Prostate gland (tissue), 2 donors: ENCODE measurements at regions not wholly inside any gene's neighbourhood (a gene's known extent, or its start where the extent isn't known, plus 50 kb on each side); places are given as distances from the start of the nearest gene placed in this dataset.

Source experiments
- DNase-seq: peaks from one replicate; pipeline ENCODE4 v3.0.0-alpha.2; 2019; ENCODE audit warnings: low spot score
- H3K27ac ChIP-seq, 2 donors: fragments of 200-600 bp; sonication (generic); 2 replicates each; pipeline ENCODE4 v1.5.1; 2017 to 2019
- H3K27me3 ChIP-seq: fragments of 200-600 bp; sonication (generic); replicated peaks from 2 replicates; pipeline ENCODE4 v1.5.1; 2019; ENCODE audit not compliant: insufficient read depth
- H3K36me3 ChIP-seq, 2 donors: fragments of 200-600 bp; sonication (generic); 1 replicate in 1 of 2; 2 replicates in 1 of 2; pipeline versions ENCODE4 v1.5.1 to v1.8.1; 2017 to 2019
- H3K4me1 ChIP-seq: fragments of 200-600 bp; sonication (generic); replicated peaks from 2 replicates; pipeline ENCODE4 v1.5.1; 2019
- H3K4me3 ChIP-seq, 2 donors: fragments of 200-600 bp; sonication (generic); 2 replicates each; pipeline ENCODE4 v1.5.1; 2017 to 2019
- H3K9me3 ChIP-seq: fragments of 200-600 bp; sonication (generic); 2 replicates; pipeline ENCODE4 v1.5.1; 2017
- POLR2A ChIP-seq: fragments of 450-650 bp; IDR thresholded peaks from one replicate; pipeline ENCODE4 v1.6.1; 2016; ENCODE audit warnings: antibody characterized with exemption, mild to moderate bottlenecking
- POLR2AphosphoS5 ChIP-seq: sonication (generic); formaldehyde crosslinking; IDR thresholded peaks from one replicate; pipeline ENCODE4 v1.6.1; 2017; ENCODE audit warnings: antibody characterized with exemption
- WGBS: methylation state at CpG from one replicate; pipeline ENCODE4 v1.1.5; 2018; 5-methylcytosine and 5-hydroxymethylcytosine counted together
- intact Hi-C: fragments of 100-400 bp; cut with DNase I; formaldehyde crosslinking; loops from one replicate; pipeline ENCODE4 v1.14.2; 2022
- TF ChIP-seq, protein P1 (sequence below), 4 experiments: fragments of 200-600 bp in 2 of 4; fragments of 450-650 bp in 2 of 4; sonication (generic) in 2 of 4; IDR thresholded peaks; 1 replicate in 3 of 4; 2 replicates in 1 of 4; pipeline ENCODE4 v1.5.1; 2016 to 2019; ENCODE audit warnings: antibody characterized with exemption in 4 of 4, mild to moderate bottlenecking in 2 of 4, moderate library complexity in 2 of 4

GRCh38 chr18:29307982-29308381 is 1131.1 kb upstream of the CDH2 start:
- Histone ChIP-seq H3K36me3 (no peaks in the 10 kb centered on the region), H3K9me3 (no peaks in the 10 kb centered on the region), H3K27ac (no peak overlapping the region), H3K27me3 (no peaks in the 10 kb centered on the region), H3K4me1 (no peaks in the 10 kb centered on the region), H3K4me3 (no peak overlapping the region)
- intact Hi-C loops, result no loop called here
- WGBS, result 30% methylated on average over 1 of the region's 1 CpG
- TF ChIP-seq POLR2A (no peak), POLR2AphosphoS5 (no peak)
- DNase-seq, result no peak

DNA sequence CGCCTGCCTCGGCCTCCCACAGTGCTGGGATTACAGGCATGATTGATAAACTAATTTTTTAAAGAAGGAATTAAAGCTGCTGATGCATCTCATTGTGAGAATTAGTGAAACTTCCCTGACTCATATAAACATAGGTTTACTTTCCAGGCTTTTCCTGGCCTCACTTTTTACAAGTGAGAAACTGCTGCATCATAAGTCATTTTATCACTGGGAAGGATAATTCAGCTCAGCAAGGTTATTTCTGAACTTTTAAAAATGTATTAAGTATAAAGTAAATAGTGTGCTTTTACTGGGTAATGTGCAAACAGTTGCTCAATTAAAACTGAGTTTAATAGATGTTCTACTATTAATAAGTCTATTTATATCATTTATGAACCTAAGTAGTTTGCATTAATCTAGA is 1130.3 kb upstream of the CDH2 start:
- 85% methylated on average over 2 of the region's 2 CpGs for WGBS
- intact Hi-C loops, result no loop called here
- Histone ChIP-seq H3K4me3 (no peak overlapping the region), H3K9me3 (no peaks in the 10 kb centered on the region), H3K36me3 (no peaks in the 10 kb centered on the region), H3K27me3 (no peaks in the 10 kb centered on the region), H3K4me1 (no peaks in the 10 kb centered on the region), H3K27ac (no peak overlapping the region)
- TF ChIP-seq POLR2A (no peak), POLR2AphosphoS5 (no peak)
- TF ChIP-seq, protein P1, sequence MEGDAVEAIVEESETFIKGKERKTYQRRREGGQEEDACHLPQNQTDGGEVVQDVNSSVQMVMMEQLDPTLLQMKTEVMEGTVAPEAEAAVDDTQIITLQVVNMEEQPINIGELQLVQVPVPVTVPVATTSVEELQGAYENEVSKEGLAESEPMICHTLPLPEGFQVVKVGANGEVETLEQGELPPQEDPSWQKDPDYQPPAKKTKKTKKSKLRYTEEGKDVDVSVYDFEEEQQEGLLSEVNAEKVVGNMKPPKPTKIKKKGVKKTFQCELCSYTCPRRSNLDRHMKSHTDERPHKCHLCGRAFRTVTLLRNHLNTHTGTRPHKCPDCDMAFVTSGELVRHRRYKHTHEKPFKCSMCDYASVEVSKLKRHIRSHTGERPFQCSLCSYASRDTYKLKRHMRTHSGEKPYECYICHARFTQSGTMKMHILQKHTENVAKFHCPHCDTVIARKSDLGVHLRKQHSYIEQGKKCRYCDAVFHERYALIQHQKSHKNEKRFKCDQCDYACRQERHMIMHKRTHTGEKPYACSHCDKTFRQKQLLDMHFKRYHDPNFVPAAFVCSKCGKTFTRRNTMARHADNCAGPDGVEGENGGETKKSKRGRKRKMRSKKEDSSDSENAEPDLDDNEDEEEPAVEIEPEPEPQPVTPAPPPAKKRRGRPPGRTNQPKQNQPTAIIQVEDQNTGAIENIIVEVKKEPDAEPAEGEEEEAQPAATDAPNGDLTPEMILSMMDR (IDR thresholded peaks at IDR 0.05), result no peak
- DNase-seq, result no peak

DNA sequence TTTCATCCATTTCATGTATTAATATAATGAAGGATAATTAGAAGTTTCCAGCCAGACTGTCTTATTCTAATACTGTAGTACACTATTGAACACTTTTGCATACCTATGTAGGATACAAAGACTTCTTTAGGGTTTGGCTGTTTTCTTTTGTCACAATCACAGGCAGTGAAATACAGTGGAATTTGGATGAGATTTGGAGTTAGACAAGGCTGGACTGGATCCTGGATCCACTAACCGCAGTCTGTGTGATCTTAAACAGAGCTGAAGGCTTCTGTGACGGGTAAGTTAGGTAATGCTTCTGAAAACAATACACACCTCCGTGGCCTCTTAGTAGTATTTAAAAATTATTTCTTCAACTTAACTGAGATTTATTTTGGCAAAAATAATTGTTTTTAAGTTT is 1128.6 kb upstream of the CDH2 start:
- TF ChIP-seq, protein P1 (IDR thresholded peaks at IDR 0.05), result no peak
- intact Hi-C loops, result no loop called here
- WGBS, result 66% methylated on average over 3 of the region's 3 CpGs
- H3K4me1 ChIP-seq, result no peaks in the 10 kb centered on the region
- no peaks in the 10 kb centered on the region for H3K36me3 ChIP-seq
- H3K9me3 ChIP-seq, result no peaks in the 10 kb centered on the region
- no peak for DNase-seq
- H3K27ac ChIP-seq, result no peak overlapping the region
- no peak overlapping the region for H3K4me3 ChIP-seq
- H3K27me3 ChIP-seq, result no peaks in the 10 kb centered on the region

DNA sequence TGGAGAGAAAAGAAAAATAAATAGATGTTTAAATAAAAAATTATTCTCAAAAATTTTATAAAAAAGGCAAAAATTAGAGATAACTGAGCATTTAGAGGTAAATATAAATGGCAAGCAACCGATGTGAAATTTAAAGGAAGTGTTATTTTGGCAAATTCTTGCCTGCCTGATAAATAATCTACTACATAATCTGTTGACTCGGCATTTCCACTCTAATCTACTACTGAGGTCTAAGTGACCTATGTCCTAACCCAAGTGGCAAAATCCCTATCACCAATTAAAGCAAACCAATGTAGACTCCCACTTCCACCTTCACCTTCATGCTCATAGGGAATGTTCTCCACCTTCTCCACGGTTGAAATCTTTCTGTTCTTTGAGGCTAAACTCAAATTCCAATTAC is 1124.1 kb upstream of the CDH2 start:
- intact Hi-C loops, result no loop called here
- H3K4me3 ChIP-seq, result no peak overlapping the region
- no peak overlapping the region for H3K27ac ChIP-seq
- no peak for DNase-seq
- H3K27me3 ChIP-seq, result no peaks in the 10 kb centered on the region
- WGBS, result 83% methylated on average over 3 of the region's 3 CpGs
- no peaks in the 10 kb centered on the region for H3K4me1 ChIP-seq
- no peaks in the 10 kb centered on the region for H3K9me3 ChIP-seq
- TF ChIP-seq POLR2A (no peak), POLR2AphosphoS5 (no peak)
- TF ChIP-seq, protein P1 (IDR thresholded peaks at IDR 0.05), result no peak
- H3K36me3 ChIP-seq, result no peaks in the 10 kb centered on the region

DNA sequence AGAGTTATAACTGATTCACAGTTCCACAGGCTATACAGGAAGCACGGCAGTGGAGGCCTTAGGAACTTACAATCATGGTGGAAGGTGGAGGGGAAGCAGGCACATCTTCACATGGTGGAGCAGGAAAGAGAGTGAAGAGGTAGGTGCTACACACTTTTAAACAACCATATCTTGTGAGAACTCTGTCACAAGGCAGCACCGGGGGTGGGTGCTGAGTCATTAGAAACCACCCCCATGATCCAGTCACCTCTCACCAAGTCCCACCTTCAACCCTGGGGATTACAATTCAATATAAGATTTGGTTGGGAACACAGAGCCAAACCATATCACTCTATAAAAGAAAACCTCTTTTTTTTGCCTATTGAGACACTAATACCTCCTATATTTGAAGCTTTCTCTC is 1108.5 kb upstream of the CDH2 start:
- Histone ChIP-seq H3K9me3 (no peaks in the 10 kb centered on the region), H3K27me3 (no peaks in the 10 kb centered on the region), H3K36me3 (no peaks in the 10 kb centered on the region), H3K27ac (no peak overlapping the region), H3K4me3 (no peak overlapping the region), H3K4me1 (no peaks in the 10 kb centered on the region)
- TF ChIP-seq, protein P1 (IDR thresholded peaks at IDR 0.05), result no peak
- TF ChIP-seq POLR2AphosphoS5 (no peak), POLR2A (no peak)
- no peak for DNase-seq
- intact Hi-C loops, result no loop called here
- WGBS, result 65% methylated on average over 2 of the region's 2 CpGs
